ENCODE measurements at regions not wholly inside any gene's neighbourhood (a gene's known extent, or its start where the extent isn't known, plus 50 kb on each side); places are given as distances from the start of the nearest gene placed in this dataset.
"Not testable (repeated sequence)": the region's sequence is repeated elsewhere in the genome, so short reads cannot be mapped to it uniquely, and the experiment has no call there.

- H3K9me3 ChIP-seq (ENCODE audit: control extremely low read depth in 1 of 3, control insufficient read depth in 2 of 3, insufficient read depth in 1 of 3, low read length in 2 of 3): peaks cover 0 to 6% (median 2%) of the 10 kb centered on the region in 3 donors
- Mint-ChIP-seq H3K27me3 (no peaks in the 10 kb centered on the region), H3K4me3 (no peak overlapping the region), H3K27ac (no peak overlapping the region), H3K4me1 (no peaks in the 10 kb centered on the region), H3K9me3 (ENCODE audit: insufficient read depth) (peaks cover 3% of the 10 kb centered on the region)
- ATAC-seq (ENCODE audit: low read depth) (no peak), DNase-seq (no peak)
- H3K79me2 ChIP-seq (ENCODE audit: control insufficient read depth, insufficient read depth, low read length): no peaks in the 10 kb centered on the region
- H3K4me3 ChIP-seq (ENCODE audit: control extremely low read depth in 1 of 5, extremely low read depth in 1 of 5, insufficient read depth in 1 of 5, low read depth in 2 of 5, low read length in 4 of 5): no peak overlapping the region
- no peaks in the 10 kb centered on the region for H3K27me3 ChIP-seq (replicated peaks in 1 of 4; ENCODE audit: control extremely low read depth in 1 of 4, control insufficient read depth in 3 of 4, insufficient read depth in 4 of 4, low read length in 3 of 4)
- no peak overlapping the region for H3K4me2 ChIP-seq (replicated peaks; ENCODE audit: low read depth, low read length, poor library complexity, severe bottlenecking)
- ChIA-PET POLR2A (no interaction called here), CTCF (no interaction called here)
- H3K9ac ChIP-seq (ENCODE audit: low read length): no peak overlapping the region
- TF ChIP-seq, protein P1, sequence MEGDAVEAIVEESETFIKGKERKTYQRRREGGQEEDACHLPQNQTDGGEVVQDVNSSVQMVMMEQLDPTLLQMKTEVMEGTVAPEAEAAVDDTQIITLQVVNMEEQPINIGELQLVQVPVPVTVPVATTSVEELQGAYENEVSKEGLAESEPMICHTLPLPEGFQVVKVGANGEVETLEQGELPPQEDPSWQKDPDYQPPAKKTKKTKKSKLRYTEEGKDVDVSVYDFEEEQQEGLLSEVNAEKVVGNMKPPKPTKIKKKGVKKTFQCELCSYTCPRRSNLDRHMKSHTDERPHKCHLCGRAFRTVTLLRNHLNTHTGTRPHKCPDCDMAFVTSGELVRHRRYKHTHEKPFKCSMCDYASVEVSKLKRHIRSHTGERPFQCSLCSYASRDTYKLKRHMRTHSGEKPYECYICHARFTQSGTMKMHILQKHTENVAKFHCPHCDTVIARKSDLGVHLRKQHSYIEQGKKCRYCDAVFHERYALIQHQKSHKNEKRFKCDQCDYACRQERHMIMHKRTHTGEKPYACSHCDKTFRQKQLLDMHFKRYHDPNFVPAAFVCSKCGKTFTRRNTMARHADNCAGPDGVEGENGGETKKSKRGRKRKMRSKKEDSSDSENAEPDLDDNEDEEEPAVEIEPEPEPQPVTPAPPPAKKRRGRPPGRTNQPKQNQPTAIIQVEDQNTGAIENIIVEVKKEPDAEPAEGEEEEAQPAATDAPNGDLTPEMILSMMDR (IDR thresholded peaks at IDR 0.05): no peak
- TF ChIP-seq EZH2 (IDR thresholded peaks at IDR 0.05; ENCODE audit: borderline replicate concordance, insufficient read depth, low read depth, low read length, poor library complexity, severe bottlenecking): no peak
- H4K20me1 ChIP-seq (ENCODE audit: control insufficient read depth, insufficient read depth, low read length, poor library complexity, severe bottlenecking): no peaks in the 10 kb centered on the region
- intact Hi-C loops (cut with micrococcal nuclease): no loop called here
- H3K4me1 ChIP-seq (ENCODE audit: control insufficient read depth in 2 of 2, insufficient read depth in 2 of 2, low read length in 2 of 2): no peaks in the 10 kb centered on the region
- H3K27ac ChIP-seq (ENCODE audit: low read length in 2 of 2): no peak overlapping the region
- H2AFZ ChIP-seq (ENCODE audit: insufficient read depth, low read depth, low read length, poor library complexity, severe bottlenecking): no peak overlapping the region
- H3K36me3 ChIP-seq (replicated peaks in 1 of 2; ENCODE audit: control extremely low read depth in 1 of 2, control insufficient read depth in 1 of 2, extremely low read depth in 1 of 2, insufficient read depth in 2 of 2, low read length in 1 of 2): no peaks in the 10 kb centered on the region
- 40% methylated on average over 1 of the region's 3 CpGs for WGBS (ENCODE audit: insufficient coverage)
Observed at GRCh38 chr12:127832172-127832571, 434.8 kb upstream of the TMEM132C start.

GRCh38 chr12:127836802-127837201 lies 430.2 kb upstream of the TMEM132C start:
- intact Hi-C loops (cut with micrococcal nuclease): not testable (repeated sequence)

More at GRCh38 chr12:127836802-127837201, 430.2 kb upstream of the TMEM132C start:
- H3K9me3 Mint-ChIP-seq (ENCODE audit: insufficient read depth); H3K4me1 Mint-ChIP-seq; H3K27ac Mint-ChIP-seq; H3K9ac ChIP-seq (ENCODE audit: low read length); H3K9me3 ChIP-seq (ENCODE audit: control extremely low read depth in 1 of 3, control insufficient read depth in 2 of 3, insufficient read depth in 1 of 3, low read length in 2 of 3); POLR2A ChIA-PET; H4K20me1 ChIP-seq (ENCODE audit: control insufficient read depth, insufficient read depth, low read length, poor library complexity, severe bottlenecking); H3K79me2 ChIP-seq (ENCODE audit: control insufficient read depth, insufficient read depth, low read length); H2AFZ ChIP-seq (ENCODE audit: insufficient read depth, low read depth, low read length, poor library complexity, severe bottlenecking); H3K4me1 ChIP-seq (ENCODE audit: control insufficient read depth in 2 of 2, insufficient read depth in 2 of 2, low read length in 2 of 2); CTCF ChIA-PET; H3K27me3 ChIP-seq (replicated peaks in 1 of 4; ENCODE audit: control extremely low read depth in 1 of 4, control insufficient read depth in 3 of 4, insufficient read depth in 4 of 4, low read length in 3 of 4); DNase-seq; H3K27me3 Mint-ChIP-seq; H3K4me3 ChIP-seq (ENCODE audit: control extremely low read depth in 1 of 5, extremely low read depth in 1 of 5, insufficient read depth in 1 of 5, low read depth in 2 of 5, low read length in 4 of 5); H3K36me3 ChIP-seq (replicated peaks in 1 of 2; ENCODE audit: control extremely low read depth in 1 of 2, control insufficient read depth in 1 of 2, extremely low read depth in 1 of 2, insufficient read depth in 2 of 2, low read length in 1 of 2); H3K4me3 Mint-ChIP-seq; H3K4me2 ChIP-seq (replicated peaks; ENCODE audit: low read depth, low read length, poor library complexity, severe bottlenecking); H3K27ac ChIP-seq (ENCODE audit: low read length in 2 of 2); ATAC-seq (ENCODE audit: low read depth): not testable (repeated sequence)
- WGBS (ENCODE audit: insufficient coverage): 88% methylated on average over 1 of the region's 4 CpGs

Measured in B cell (primary cell).